Right forelimb (tissue), 1 donor: ENCODE measurements at regions not wholly inside any gene's neighbourhood (a gene's known extent, or its start where the extent isn't known, plus 50 kb on each side); places are given as distances from the start of the nearest gene placed in this dataset.

Source experiments
- DNase-seq: peaks from one replicate; pipeline ENCODE4 v3.0.0-alpha.2; 2018

- DNase-seq = no peak
Measured at GRCh38 chr7:72524037-72524436, 111.9 kb upstream of the CALN1 start.

- no peak for DNase-seq
Measured at GRCh38 chr7:72504061-72504706, 92.0 kb upstream of the CALN1 start.

GRCh38 chr7:72503644-72504043, 91.5 kb upstream of the CALN1 start:
- DNase-seq = no peak

DNA sequence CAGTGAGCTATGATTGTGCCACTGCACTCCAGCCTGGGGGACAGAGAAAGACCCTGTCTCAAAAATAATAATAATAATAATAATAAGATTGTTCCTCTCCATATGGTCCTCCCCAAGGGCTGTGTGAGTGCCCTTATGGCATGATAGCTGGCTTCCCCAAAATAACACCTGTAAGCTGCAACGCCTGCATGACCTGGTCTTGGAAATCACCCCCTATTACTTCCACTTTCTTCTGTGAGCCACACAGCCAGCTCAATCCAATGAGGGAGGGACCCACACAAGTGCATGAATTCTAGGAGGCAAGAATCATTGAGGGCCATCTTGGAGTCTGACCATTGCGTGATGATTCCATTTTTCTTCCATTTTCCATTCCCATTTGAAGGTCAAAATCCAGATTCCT, 82.7 kb upstream of the CALN1 start:
- DNase-seq = no peak

GRCh38 chr7:72493850-72494661, 81.9 kb upstream of the CALN1 start:
- DNase-seq = peak; percentile 70

DNA sequence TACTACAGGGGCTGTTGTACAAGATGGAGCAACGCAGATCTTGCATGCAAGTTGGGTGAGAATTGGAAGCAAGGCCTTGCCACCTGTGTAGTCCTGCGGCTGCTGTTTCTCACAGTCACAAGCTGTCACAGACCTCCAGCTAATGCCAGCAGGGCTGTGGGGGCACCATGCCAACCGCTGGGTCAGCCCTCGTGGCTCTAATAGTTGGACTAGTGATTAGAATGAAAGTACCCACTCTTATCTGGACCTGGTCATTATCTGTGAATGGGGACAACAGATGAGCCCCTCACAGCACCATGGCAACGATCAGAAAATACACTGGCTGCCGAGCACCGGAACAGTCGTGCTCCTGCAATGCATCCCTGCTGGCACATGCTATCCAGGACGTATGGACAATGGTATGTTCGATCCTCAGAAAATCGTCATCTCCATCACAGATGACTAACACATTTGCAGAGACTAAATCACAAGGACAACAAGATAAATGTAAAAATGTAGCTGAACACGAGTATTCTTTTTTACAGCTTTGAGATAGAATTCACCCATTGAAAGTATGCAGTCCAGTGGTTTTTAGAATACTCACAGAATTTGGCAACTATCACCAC, 80.4 kb upstream of the CALN1 start:
- no peak for DNase-seq

DNA sequence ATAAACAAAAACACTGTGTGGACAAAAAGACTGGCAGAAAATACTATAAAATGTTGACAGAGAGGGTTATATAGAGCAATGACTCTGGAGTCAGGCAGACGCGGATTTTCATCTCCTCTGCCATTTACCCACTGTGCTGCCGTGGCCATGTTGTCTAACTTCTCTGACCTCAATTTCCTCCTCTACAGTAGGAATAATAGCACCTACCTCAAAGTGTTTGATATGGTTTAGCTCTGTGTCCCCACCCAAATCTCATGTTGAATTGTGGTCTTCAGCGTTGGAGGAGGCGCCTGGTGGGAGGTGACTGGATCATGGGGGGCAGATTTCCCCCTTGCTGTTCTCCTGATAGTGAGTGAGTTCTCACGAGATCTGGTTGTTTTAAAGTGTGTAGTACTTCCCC, 78.2 kb upstream of the CALN1 start:
- DNase-seq = no peak

DNA sequence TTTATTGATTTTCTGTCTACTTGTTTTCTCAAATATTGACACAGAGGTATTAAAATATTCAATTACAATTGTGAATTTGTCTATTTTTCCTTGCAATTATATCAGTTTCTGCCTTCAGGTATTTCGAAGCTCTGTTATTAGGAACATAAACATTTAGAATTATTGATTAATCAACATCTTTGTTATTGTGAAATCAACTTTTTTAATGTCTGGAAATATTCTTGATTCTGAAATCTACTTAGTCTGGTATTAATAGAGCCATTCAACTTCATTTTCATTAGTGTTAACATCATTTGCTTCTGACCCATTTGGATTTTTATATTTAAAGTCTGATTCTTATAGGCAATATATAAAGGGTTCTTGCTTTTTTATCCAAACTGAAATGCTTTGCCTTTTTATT, 69.8 kb upstream of the CALN1 start:
- DNase-seq = no peak

DNA sequence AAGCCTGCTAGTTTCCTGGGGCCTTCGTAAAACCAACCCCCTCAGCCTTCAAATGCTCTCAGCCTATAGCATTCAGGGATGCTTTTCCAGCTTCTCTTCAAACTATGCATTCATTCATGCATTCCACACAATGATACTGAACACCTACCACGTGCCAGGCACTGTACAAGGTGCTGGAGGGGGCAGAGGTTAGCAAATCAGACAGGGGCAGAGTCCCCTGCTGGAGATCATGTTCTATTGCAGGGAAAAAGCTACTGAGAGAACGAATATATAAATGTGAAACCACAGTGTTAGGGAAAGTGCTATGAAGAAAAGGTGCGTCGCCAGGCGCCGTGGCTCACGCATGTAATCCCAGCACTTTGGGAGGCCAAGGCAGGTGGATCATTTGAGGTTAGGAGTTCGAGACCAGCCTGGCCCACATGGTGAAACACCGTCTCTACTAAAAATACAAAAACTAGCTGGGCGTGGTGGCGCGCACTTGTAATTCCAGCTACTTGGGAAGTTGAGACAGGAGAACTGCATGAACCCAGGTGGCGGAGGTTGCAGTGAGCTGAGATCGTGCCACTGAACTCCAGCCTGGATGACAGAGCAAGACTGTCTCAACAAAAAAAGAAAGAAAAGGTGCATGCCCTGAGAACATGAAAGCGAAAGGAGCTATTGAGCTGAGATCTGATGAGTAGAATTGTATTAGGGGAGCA, 64.6 kb upstream of the CALN1 start:
- no peak for DNase-seq

DNA sequence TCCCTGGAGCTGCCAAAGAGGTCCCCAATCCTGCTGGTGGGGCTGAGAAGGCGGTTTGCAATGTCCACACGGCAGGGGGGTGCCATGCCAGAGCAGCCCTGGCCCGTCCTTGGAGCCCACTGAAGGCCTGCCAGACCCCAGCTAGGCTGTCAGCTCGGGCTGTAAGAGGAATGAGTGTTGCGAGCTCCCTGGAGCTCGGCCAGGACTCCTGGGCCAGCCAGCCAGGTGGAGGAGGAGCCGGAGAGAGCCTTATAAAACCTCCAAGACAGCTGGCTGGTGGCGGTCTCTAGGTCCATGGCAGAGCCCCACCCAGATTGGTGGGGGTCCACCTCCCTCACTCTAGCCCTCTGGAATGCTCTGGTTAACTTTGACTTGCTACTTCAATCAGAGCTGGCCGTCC, 55.1 kb upstream of the CALN1 start:
- DNase-seq = no peak

DNA sequence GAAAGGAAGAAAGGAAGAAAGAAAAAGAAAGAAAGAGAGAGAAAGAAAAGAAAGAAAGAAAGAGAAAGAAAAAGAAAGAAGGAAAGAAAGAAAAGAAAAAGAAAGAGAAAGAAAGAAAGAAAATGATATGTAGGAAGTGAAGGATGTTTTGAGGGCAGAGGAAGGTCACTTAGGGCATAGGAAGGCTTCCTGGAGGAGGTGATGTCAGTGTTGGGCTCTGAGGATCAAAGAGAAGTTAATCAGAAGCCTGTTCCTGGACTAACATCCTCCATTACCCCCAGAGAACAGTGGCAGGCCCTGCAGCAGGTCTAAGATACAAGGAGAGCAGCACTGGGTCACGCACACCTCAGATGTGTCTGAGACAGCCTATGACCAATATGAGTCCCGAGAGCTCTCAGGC, 54.7 kb upstream of the CALN1 start:
- DNase-seq = no peak

- no peak for DNase-seq
Measured at GRCh38 chr7:72465521-72465920, 53.4 kb upstream of the CALN1 start.

GRCh38 chr7:72462311-72462710, 50.2 kb upstream of the CALN1 start:
- no peak for DNase-seq
